ENCODE measurements at regions not wholly inside any gene's neighbourhood (a gene's known extent, or its start where the extent isn't known, plus 50 kb on each side); places are given as distances from the start of the nearest gene placed in this dataset.

- TF ChIP-seq CTCF (IDR thresholded peaks at IDR 0.05; ENCODE audit: low read depth, low read length) (no peak), EZH2phosphoT487 (IDR thresholded peaks at IDR 0.05; ENCODE audit: low read depth) (no peak)
- Histone ChIP-seq H3K27me3 (ENCODE audit: low read depth, low read length) (no peaks in the 10 kb centered on the region), H4K20me1 (ENCODE audit: insufficient read depth, low read length) (no peaks in the 10 kb centered on the region), H3K79me2 (ENCODE audit: low read length) (no peaks in the 10 kb centered on the region), H3K27ac (ENCODE audit: low read length) (no peak overlapping the region), H3K4me2 (ENCODE audit: low read length) (no peak overlapping the region), H2AFZ (ENCODE audit: low read depth, low read length) (no peak overlapping the region), H3K9me3 (ENCODE audit: insufficient read depth, low read length) (no peaks in the 10 kb centered on the region), H3K9ac (ENCODE audit: low read length) (no peak overlapping the region), H3K4me1 (ENCODE audit: low read length) (peaks cover 55% of the 10 kb centered on the region), H3K36me3 (replicated peaks; ENCODE audit: low read depth, low read length) (no peaks in the 10 kb centered on the region), H3K4me3 (ENCODE audit: low read length) (no peak overlapping the region)
Measured at GRCh38 chr5:170164921-170165320, 59.2 kb downstream of the FOXI1 start.

GRCh38 chr5:170166101-170166500 is 60.4 kb downstream of the FOXI1 start:
- H3K4me3 ChIP-seq (ENCODE audit: low read length) = no peak overlapping the region
- H3K4me1 ChIP-seq (ENCODE audit: low read length) = peaks cover 46% of the 10 kb centered on the region
- no peak overlapping the region for H3K27ac ChIP-seq (ENCODE audit: low read length)
- H3K36me3 ChIP-seq (replicated peaks; ENCODE audit: low read depth, low read length) = no peaks in the 10 kb centered on the region
- H3K79me2 ChIP-seq (ENCODE audit: low read length) = no peaks in the 10 kb centered on the region
- H3K9me3 ChIP-seq (ENCODE audit: insufficient read depth, low read length) = no peaks in the 10 kb centered on the region
- no peak overlapping the region for H3K9ac ChIP-seq (ENCODE audit: low read length)
- H2AFZ ChIP-seq (ENCODE audit: low read depth, low read length) = no peak overlapping the region
- no peaks in the 10 kb centered on the region for H3K27me3 ChIP-seq (ENCODE audit: low read depth, low read length)
- H3K4me2 ChIP-seq (ENCODE audit: low read length) = no peak overlapping the region
- H4K20me1 ChIP-seq (ENCODE audit: insufficient read depth, low read length) = no peaks in the 10 kb centered on the region
- TF ChIP-seq EZH2phosphoT487 (IDR thresholded peaks at IDR 0.05; ENCODE audit: low read depth) = no peak
- no peak for TF ChIP-seq CTCF (IDR thresholded peaks at IDR 0.05; ENCODE audit: low read depth, low read length)

- no peak for TF ChIP-seq CTCF (IDR thresholded peaks at IDR 0.05; ENCODE audit: low read depth, low read length)
- no peak for TF ChIP-seq EZH2phosphoT487 (IDR thresholded peaks at IDR 0.05; ENCODE audit: low read depth)
- Histone ChIP-seq H3K4me3 (ENCODE audit: low read length) (no peak overlapping the region), H3K27me3 (ENCODE audit: low read depth, low read length) (no peaks in the 10 kb centered on the region), H3K9me3 (ENCODE audit: insufficient read depth, low read length) (no peaks in the 10 kb centered on the region), H3K36me3 (replicated peaks; ENCODE audit: low read depth, low read length) (no peaks in the 10 kb centered on the region), H3K4me2 (ENCODE audit: low read length) (peak overlapping the region; percentile 38), H3K79me2 (ENCODE audit: low read length) (no peaks in the 10 kb centered on the region), H2AFZ (ENCODE audit: low read depth, low read length) (no peak overlapping the region; the same call in 1 of the 2 replicates), H3K9ac (ENCODE audit: low read length) (no peak overlapping the region), H3K4me1 (ENCODE audit: low read length) (peaks cover 32% of the 10 kb centered on the region), H4K20me1 (ENCODE audit: insufficient read depth, low read length) (no peaks in the 10 kb centered on the region), H3K27ac (ENCODE audit: low read length) (no peak overlapping the region)
Measured at GRCh38 chr5:170168002-170168401, 62.3 kb downstream of the FOXI1 start.

GRCh38 chr5:170168797-170169196 is 63.1 kb downstream of the FOXI1 start:
- Histone ChIP-seq H3K4me3 (ENCODE audit: low read length) (no peak overlapping the region), H3K9me3 (ENCODE audit: insufficient read depth, low read length) (no peaks in the 10 kb centered on the region), H3K79me2 (ENCODE audit: low read length) (no peaks in the 10 kb centered on the region), H3K27me3 (ENCODE audit: low read depth, low read length) (no peaks in the 10 kb centered on the region), H3K27ac (ENCODE audit: low read length) (no peak overlapping the region), H3K4me2 (ENCODE audit: low read length) (peak overlapping the region; percentile 38), H4K20me1 (ENCODE audit: insufficient read depth, low read length) (no peaks in the 10 kb centered on the region), H2AFZ (ENCODE audit: low read depth, low read length) (0 out of 2 replicates have a peak overlapping the region, but pooled peaks have one; percentile 54), H3K36me3 (replicated peaks; ENCODE audit: low read depth, low read length) (no peaks in the 10 kb centered on the region), H3K4me1 (ENCODE audit: low read length) (peaks cover 32% of the 10 kb centered on the region), H3K9ac (ENCODE audit: low read length) (peak overlapping the region; percentile 2; the same call in 1 of the 2 replicates)
- TF ChIP-seq EZH2phosphoT487 (IDR thresholded peaks at IDR 0.05; ENCODE audit: low read depth) (no peak), CTCF (IDR thresholded peaks at IDR 0.05; ENCODE audit: low read depth, low read length) (no peak)
